ENCODE measurements at regions not wholly inside any gene's neighbourhood (a gene's known extent, or its start where the extent isn't known, plus 50 kb on each side); places are given as distances from the start of the nearest gene placed in this dataset.
"Not testable (repeated sequence)": the region's sequence is repeated elsewhere in the genome, so short reads cannot be mapped to it uniquely, and the experiment has no call there.

DNA sequence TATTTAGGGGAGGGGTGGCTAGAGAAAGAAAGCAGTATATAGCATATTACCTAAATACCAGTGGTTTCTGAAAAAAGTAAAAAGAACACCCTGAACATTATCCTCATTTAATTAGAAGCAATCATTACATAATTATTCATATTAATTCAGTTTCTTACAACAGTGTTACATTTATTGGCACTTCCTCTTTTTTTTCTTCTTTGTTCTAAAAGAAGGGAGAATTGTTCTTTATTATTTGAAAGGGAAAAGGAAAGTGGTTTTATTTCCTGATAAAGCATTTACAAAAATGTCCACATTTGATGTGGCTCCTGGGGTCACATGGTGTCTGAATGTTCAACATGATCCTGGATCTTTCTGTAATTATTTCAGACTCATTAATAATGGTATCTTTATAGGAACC lies 254.9 kb upstream of the ZEB2 start:
- intact Hi-C loops (cut with DNase I) = no loop called here

DNA sequence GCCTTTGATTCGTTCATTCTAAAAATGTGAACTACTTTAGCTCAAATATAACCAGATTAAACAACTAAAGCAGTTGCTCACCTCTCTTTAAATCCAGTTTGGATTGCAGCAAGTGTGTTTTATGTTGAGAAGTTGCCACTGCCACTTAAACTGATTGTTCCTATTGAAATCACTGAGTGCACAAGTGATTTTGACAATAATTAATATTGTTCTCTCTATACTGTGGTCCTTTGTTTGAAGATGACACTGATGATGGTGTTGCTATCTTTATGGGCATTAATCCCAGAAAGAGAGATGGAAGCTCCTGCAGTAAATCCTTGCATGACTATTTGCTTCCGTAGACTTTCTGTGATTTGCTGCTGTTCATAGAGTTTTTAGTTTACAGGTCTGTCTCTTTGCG lies 251.4 kb upstream of the ZEB2 start:
- no peak overlapping the region for H3K4me3 ChIP-seq (ENCODE audit: low read length)
- H3K27ac ChIP-seq (ENCODE audit: low read length) = no peak overlapping the region
- no peak for ATAC-seq
- intact Hi-C loops (cut with DNase I) = no loop called here
- 86% methylated on average over 3 of the region's 3 CpGs for WGBS
- no peaks in the 10 kb centered on the region for H3K27me3 ChIP-seq (ENCODE audit: control insufficient read depth, insufficient read depth)
- no peak for DNase-seq
- H3K4me1 ChIP-seq (ENCODE audit: control insufficient read depth, insufficient read depth, low read length) = no peaks in the 10 kb centered on the region
- no peaks in the 10 kb centered on the region for H3K9me3 ChIP-seq (ENCODE audit: control insufficient read depth, low read length)

More for the DNA sequence above, 254.9 kb upstream of the ZEB2 start:
- H3K27me3 ChIP-seq (ENCODE audit: control insufficient read depth, insufficient read depth) = no peaks in the 10 kb centered on the region
- no peaks in the 10 kb centered on the region for H3K4me1 ChIP-seq (ENCODE audit: control insufficient read depth, insufficient read depth, low read length)
- no peaks in the 10 kb centered on the region for H3K9me3 ChIP-seq (ENCODE audit: control insufficient read depth, low read length)
- H3K4me3 ChIP-seq (ENCODE audit: low read length) = no peak overlapping the region
- ATAC-seq = no peak
- DNase-seq = no peak
- H3K27ac ChIP-seq (ENCODE audit: low read length) = no peak overlapping the region

DNA sequence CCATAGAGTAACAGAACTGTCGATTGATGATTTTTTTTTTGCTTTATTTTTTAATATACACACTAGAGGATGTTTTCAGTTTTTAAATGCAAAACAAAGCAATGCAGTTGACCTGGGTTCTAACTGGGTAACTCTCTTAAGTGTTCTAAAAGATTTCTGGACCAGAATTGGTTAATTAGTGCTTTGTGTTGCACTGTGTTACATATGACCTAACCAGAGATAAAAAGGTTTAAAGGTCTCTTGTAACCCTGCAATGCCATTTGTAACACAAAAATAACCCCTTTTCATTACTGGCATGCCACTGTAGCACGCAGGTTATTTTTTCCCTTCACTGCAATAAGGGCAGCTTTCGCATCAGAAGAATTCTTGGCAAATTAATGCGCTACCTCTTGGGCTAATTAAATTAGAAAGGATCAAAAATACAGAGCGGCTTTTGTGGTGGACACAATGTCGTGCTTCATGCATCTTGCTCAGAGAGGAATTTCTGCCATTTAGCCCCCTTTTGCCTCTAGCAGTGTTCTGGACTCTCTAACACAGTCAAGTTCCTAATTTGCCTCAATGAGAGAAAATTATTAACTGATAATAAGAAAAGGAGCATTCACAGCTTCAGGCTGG lies 250.8 kb upstream of the ZEB2 start:
- WGBS = 83% methylated on average over 6 of the region's 6 CpGs
- Histone ChIP-seq H3K27me3 (ENCODE audit: control insufficient read depth, insufficient read depth) (no peaks in the 10 kb centered on the region), H3K4me1 (ENCODE audit: control insufficient read depth, insufficient read depth, low read length) (no peaks in the 10 kb centered on the region), H3K27ac (ENCODE audit: low read length) (no peak overlapping the region), H3K9me3 (ENCODE audit: control insufficient read depth, low read length) (no peaks in the 10 kb centered on the region), H3K4me3 (ENCODE audit: low read length) (no peak overlapping the region)
- intact Hi-C loops (cut with DNase I) = no loop called here
- DNase-seq = no peak
- ATAC-seq = no peak

DNA sequence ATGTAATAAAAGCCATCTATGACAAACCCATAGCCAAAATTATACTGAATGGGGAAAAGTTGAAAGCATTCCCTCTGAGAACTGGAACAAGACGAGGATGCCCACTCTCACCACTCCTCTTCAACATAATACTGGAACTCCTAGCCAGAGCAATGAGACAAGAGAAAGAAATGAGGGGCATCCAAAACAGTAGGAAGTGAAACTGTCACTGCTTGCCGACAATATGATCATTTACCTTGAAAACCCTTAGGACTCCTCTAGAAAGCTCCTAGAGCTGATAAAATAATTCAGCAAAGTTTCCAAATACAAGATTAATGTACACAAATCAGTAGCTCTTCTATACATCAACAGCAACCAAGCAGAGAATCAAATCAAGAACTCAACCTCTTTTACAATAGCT lies 241.0 kb upstream of the ZEB2 start:
- H3K27me3 ChIP-seq (ENCODE audit: control insufficient read depth, insufficient read depth); DNase-seq; intact Hi-C loops (cut with DNase I); H3K9me3 ChIP-seq (ENCODE audit: control insufficient read depth, low read length); H3K4me3 ChIP-seq (ENCODE audit: low read length); H3K4me1 ChIP-seq (ENCODE audit: control insufficient read depth, insufficient read depth, low read length); H3K27ac ChIP-seq (ENCODE audit: low read length); ATAC-seq: not testable (repeated sequence)
- WGBS = 82% methylated on average over 2 of the region's 2 CpGs

DNA sequence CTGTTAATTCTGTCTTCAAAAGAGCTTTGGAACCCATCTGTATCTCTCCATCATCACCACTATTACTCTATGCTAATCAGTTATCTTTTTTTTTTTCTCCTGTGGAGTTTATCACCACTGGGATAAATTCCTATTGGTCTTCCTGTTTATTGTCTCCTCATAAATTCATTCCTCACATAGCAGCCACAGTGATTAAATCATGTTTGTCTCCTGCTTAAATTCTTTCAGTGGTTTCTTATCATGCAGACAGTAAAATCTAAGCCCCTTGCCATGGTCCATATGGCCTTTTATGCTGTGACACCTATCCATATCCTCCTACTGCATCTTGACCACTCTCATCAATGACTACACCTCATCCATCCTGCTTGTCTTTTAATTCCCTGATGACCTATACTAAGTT lies 239.8 kb upstream of the ZEB2 start:
- Histone ChIP-seq H3K4me1 (ENCODE audit: control insufficient read depth, insufficient read depth, low read length) (no peaks in the 10 kb centered on the region), H3K9me3 (ENCODE audit: control insufficient read depth, low read length) (no peaks in the 10 kb centered on the region), H3K4me3 (ENCODE audit: low read length) (no peak overlapping the region), H3K27me3 (ENCODE audit: control insufficient read depth, insufficient read depth) (no peaks in the 10 kb centered on the region), H3K27ac (ENCODE audit: low read length) (no peak overlapping the region)
- DNase-seq (no peak), ATAC-seq (no peak)
- intact Hi-C loops (cut with DNase I) = no loop called here

DNA sequence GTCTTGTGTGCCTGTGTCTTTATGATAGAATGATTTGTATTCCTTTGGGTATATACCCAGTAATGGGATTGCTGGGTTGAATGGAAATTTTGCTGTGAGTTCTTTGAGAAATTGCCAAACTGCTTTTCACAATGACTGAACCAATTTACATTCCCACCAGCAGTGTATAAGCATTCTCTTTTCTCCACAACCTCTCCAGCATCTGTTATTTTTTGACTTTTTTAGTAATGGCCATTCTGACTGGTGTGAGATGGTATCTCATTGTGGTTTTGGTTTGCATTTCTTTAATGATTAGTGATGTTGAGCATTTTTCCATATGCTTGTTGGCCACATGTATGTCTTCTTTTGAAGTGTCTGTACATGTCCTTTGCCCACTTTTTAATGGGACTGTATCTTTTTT lies 238.3 kb upstream of the ZEB2 start:
- not testable (repeated sequence) for DNase-seq

DNA sequence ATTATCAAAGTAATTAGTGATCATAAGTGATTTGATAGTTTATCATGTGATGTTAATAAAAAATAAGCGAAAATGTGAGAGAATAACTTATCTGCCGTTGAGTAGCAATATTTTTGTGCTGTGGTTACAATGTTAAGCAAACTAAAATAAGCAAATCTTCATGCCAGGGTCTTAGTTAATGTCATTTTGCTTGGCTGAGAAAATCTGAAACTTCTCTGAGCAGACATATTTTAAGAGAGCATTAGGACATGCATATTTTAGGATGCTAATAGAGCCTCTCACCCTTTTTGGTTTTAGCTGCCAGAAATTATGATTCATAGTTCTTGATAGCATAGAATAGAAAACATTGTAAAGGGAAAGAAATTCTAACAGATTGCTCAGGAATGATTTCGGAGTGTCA lies 233.5 kb upstream of the ZEB2 start:
- H3K4me1 ChIP-seq (ENCODE audit: control insufficient read depth, insufficient read depth, low read length) = no peaks in the 10 kb centered on the region
- H3K9me3 ChIP-seq (ENCODE audit: control insufficient read depth, low read length) = no peaks in the 10 kb centered on the region
- no peak overlapping the region for H3K27ac ChIP-seq (ENCODE audit: low read length)
- no peak overlapping the region for H3K4me3 ChIP-seq (ENCODE audit: low read length)
- DNase-seq (no peak), ATAC-seq (no peak)
- intact Hi-C loops (cut with DNase I) = no loop called here
- WGBS = 53% methylated on average over 3 of the region's 3 CpGs
- no peaks in the 10 kb centered on the region for H3K27me3 ChIP-seq (ENCODE audit: control insufficient read depth, insufficient read depth)

More for the DNA sequence above, 238.3 kb upstream of the ZEB2 start:
- ATAC-seq; H3K4me3 ChIP-seq (ENCODE audit: low read length); H3K27ac ChIP-seq (ENCODE audit: low read length); intact Hi-C loops (cut with DNase I); H3K4me1 ChIP-seq (ENCODE audit: control insufficient read depth, insufficient read depth, low read length); H3K9me3 ChIP-seq (ENCODE audit: control insufficient read depth, low read length); H3K27me3 ChIP-seq (ENCODE audit: control insufficient read depth, insufficient read depth): not testable (repeated sequence)

DNA sequence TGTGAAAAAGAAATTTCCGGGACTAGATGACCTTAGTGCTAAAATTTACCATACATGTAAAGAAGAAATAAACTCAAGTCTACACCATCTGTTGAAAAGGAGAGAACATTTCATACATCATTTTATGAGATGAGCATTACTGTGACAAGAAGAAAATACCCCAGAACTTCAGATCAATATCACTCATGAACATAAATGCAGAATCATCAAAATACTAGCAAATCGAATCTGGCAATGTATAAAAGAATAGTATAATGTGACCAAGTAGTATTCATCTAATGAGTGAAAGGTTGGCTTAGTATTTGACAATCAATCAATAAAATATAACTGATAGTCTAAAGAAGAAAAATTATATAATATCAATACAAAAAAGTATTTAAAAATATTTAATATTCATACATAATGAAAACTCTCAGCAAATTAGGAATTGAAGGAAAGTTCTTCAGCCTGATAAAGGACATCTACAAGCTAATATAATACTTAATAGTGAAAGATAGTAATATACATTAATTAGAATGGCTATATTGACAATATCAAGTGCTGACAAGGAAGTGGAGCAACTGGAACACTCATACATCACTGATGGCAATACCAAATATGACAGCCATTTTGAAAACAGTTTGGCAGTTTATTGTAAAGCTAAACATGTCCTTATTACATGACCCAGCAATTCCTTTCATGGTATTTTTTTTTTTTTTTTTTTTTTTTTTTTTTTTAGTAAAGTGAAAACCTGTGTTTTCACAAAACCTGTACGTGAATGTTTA lies 231.4 kb upstream of the ZEB2 start:
- whole genome bisulfite sequencing = 92% methylated on average over 3 of the region's 3 CpGs
- Histone ChIP-seq H3K27me3 (ENCODE audit: control insufficient read depth, insufficient read depth) (no peaks in the 10 kb centered on the region), H3K9me3 (ENCODE audit: control insufficient read depth, low read length) (no peaks in the 10 kb centered on the region), H3K4me3 (ENCODE audit: low read length) (no peak overlapping the region), H3K27ac (ENCODE audit: low read length) (no peak overlapping the region), H3K4me1 (ENCODE audit: control insufficient read depth, insufficient read depth, low read length) (no peaks in the 10 kb centered on the region)
- ATAC-seq (no peak), DNase-seq (no peak)
- intact Hi-C loops (cut with DNase I) = no loop called here

DNA sequence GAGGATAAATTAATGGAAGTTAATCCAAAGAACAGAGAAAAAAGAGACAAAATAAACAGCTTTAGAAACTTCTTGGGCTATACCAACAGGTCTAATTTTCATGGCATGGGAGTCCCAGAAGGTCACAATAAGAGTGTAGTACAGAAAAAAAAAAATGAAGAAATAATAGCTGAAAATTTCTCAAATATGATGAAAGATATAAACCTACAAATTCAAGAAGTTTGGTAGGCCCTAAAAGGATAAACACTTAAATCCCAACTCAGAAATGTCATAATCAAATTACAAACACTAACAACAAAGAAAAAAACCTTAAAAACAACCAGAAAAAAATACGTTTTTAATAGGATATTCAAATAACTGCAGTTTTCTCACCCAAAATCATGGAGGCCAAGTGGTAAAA lies 229.3 kb upstream of the ZEB2 start:
- Histone ChIP-seq H3K4me1 (ENCODE audit: control insufficient read depth, insufficient read depth, low read length) (no peaks in the 10 kb centered on the region), H3K27ac (ENCODE audit: low read length) (no peak overlapping the region), H3K4me3 (ENCODE audit: low read length) (no peak overlapping the region), H3K27me3 (ENCODE audit: control insufficient read depth, insufficient read depth) (no peaks in the 10 kb centered on the region), H3K9me3 (ENCODE audit: control insufficient read depth, low read length) (no peaks in the 10 kb centered on the region)
- intact Hi-C loops (cut with DNase I) = no loop called here
- 84% methylated on average over 1 of the region's 1 CpG for WGBS
- ATAC-seq (no peak), DNase-seq (no peak)

DNA sequence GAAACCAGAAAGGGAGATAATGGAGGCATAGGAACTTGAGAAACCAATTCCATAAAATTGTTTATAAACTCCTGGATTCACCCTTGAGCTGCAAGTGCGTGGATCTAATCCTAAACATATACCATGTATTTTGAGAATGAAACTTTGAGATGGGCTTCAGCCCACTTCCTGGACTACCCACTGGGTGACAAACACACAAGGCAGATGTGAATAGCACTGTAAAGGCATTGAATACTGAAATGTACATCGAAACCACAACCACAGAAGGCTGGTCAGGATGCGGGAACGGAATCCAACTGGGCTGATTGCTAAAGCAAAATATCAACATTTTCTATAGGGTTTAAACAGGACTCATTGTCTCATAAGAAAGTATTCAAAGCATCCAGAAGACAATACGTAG lies 228.5 kb upstream of the ZEB2 start:
- Histone ChIP-seq H3K27ac (ENCODE audit: low read length) (no peak overlapping the region), H3K27me3 (ENCODE audit: control insufficient read depth, insufficient read depth) (no peaks in the 10 kb centered on the region), H3K4me1 (ENCODE audit: control insufficient read depth, insufficient read depth, low read length) (no peaks in the 10 kb centered on the region), H3K9me3 (ENCODE audit: control insufficient read depth, low read length) (no peaks in the 10 kb centered on the region), H3K4me3 (ENCODE audit: low read length) (no peak overlapping the region)
- intact Hi-C loops (cut with DNase I) = no loop called here
- 76% methylated on average over 5 of the region's 5 CpGs for WGBS
- no peak for DNase-seq
- no peak for ATAC-seq

DNA sequence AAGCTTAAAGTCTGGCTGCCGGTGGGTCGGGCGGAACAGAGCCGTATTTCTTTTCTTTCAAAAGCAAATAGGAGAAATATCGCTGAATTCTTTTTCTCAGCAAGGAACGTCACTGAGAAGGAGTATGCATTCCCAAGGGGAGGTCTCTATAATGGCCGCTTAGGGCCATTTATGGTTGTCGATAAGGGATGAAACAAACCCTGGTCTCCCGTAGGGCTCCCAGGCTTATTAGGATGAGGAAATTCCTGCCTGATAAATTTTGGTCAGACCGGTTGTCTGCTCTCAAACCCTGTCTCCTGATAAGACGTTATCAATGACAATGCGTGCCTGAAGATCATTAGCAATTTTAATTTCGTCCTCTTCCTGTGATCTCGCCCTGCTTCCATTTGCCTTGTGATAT lies 227.7 kb upstream of the ZEB2 start:
- no peaks in the 10 kb centered on the region for H3K9me3 ChIP-seq (ENCODE audit: control insufficient read depth, low read length)
- 84% methylated on average over 14 of the region's 14 CpGs for WGBS

DNA sequence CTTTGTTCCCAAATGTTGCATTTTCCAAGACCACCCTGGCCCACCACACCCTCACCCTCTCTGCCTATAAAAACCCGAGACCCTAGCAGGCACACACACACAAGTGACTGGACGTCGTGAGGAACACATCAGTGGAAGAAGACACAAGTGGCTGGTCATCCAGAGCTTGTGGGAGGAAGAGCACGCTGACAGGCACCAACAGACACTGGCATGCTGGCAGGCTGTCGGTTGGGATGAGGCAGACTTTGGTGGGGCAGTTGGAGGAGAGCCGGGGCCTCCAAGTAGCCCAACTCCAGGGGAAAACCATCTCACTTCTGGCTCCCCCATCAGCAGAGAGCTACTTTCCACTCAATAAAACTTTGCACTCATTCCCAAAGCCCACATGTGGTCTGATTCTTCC lies 225.5 kb upstream of the ZEB2 start:
- H3K9me3 ChIP-seq (ENCODE audit: control insufficient read depth, low read length) = no peaks in the 10 kb centered on the region
- ATAC-seq = no peak
- H3K4me1 ChIP-seq (ENCODE audit: control insufficient read depth, insufficient read depth, low read length) = no peaks in the 10 kb centered on the region
- H3K27me3 ChIP-seq (ENCODE audit: control insufficient read depth, insufficient read depth) = no peaks in the 10 kb centered on the region
- no peak overlapping the region for H3K27ac ChIP-seq (ENCODE audit: low read length)
- no peak for DNase-seq
- intact Hi-C loops (cut with DNase I) = no loop called here
- WGBS = 95% methylated on average over 6 of the region's 6 CpGs
- H3K4me3 ChIP-seq (ENCODE audit: low read length) = no peak overlapping the region

More for the DNA sequence above, 227.7 kb upstream of the ZEB2 start:
- H3K4me3 ChIP-seq (ENCODE audit: low read length) = no peak overlapping the region
- no peak overlapping the region for H3K27ac ChIP-seq (ENCODE audit: low read length)
- ATAC-seq (no peak), DNase-seq (no peak)
- no peaks in the 10 kb centered on the region for H3K4me1 ChIP-seq (ENCODE audit: control insufficient read depth, insufficient read depth, low read length)
- intact Hi-C loops (cut with DNase I) = no loop called here
- no peaks in the 10 kb centered on the region for H3K27me3 ChIP-seq (ENCODE audit: control insufficient read depth, insufficient read depth)
